Fibroblast of pulmonary artery (primary cell): ENCODE measurements at regions not wholly inside any gene's neighbourhood (a gene's known extent, or its start where the extent isn't known, plus 50 kb on each side); places are given as distances from the start of the nearest gene placed in this dataset.

Source experiments
- DNase-seq: peaks from one replicate; pipeline ENCODE4 v3.0.0-alpha.2; 2010; ENCODE audit warnings: low read depth
- H3K4me3 ChIP-seq: replicated peaks from 2 replicates; pipeline ENCODE4 v1.5.1; 2011; ENCODE audit warnings: low read depth, mild to moderate bottlenecking, control low read depth, low read length, moderate library complexity
- CTCF ChIP-seq: IDR thresholded peaks from 2 replicates; pipeline ENCODE4 v1.5.1; 2011; ENCODE audit warnings: mild to moderate bottlenecking, control low read depth, low read length, inconsistent platforms; ENCODE audit errors: missing control alignments

DNA sequence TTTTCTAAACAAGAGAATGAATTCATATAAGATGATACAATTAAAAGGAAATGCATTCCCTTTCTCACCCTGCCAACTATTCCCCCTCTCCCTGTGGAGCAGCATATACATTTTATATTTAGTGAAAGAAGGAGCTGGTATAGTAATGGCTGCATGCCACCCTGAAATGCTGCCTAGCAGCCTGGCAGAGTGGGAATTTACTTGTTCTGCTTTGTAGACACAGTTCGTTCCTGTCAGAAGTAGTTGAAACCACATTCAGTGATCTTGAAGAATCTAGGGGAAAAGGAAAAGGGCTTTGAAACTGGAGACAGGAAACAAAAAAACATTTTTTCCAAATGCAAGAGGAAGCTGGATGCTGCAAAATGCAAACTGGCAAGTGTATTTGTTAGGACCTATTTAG lies 176.0 kb upstream of the PLEKHA5 start:
- no peak overlapping the region for H3K4me3 ChIP-seq
- TF ChIP-seq CTCF = no peak

GRCh38 chr12:18955594-18955993 lies 173.9 kb upstream of the PLEKHA5 start:
- H3K4me3 ChIP-seq = no peak overlapping the region
- TF ChIP-seq CTCF = no peak
- DNase-seq = peak; percentile 18

More for the DNA sequence above, 176.0 kb upstream of the PLEKHA5 start:
- DNase-seq = no peak

- no peak overlapping the region for H3K4me3 ChIP-seq
- no peak for TF ChIP-seq CTCF
- DNase-seq = no peak
These were observed 164.3 kb upstream of the PLEKHA5 start for GRCh38 chr12:18965203-18965602.

GRCh38 chr12:18966954-18967353 lies 162.6 kb upstream of the PLEKHA5 start:
- no peak overlapping the region for H3K4me3 ChIP-seq
- no peak for DNase-seq
- no peak for TF ChIP-seq CTCF

DNA sequence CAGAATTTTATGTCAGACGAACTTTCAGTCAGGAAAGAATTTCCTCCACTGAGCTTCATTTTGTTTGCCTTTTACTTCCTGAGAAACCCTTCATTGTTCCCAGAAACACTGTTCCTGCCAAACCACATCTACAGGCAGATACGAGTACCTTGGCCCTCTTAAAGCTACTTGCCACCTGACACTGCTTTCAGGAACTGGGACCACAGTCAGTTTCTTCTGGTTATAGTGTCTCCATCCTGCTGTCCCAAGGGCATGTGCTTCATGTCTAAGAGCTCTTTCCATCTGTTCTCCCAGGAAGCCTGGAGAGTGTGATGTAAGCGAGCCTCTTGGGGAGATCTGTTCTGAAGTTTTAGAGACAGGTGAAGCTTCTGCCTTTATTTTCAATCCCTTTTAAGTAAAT lies 161.7 kb upstream of the PLEKHA5 start:
- no peak for TF ChIP-seq CTCF
- no peak overlapping the region for H3K4me3 ChIP-seq
- DNase-seq = peak; percentile 16

- H3K4me3 ChIP-seq = no peak overlapping the region
- no peak for DNase-seq
- no peak for TF ChIP-seq CTCF
These were observed 160.0 kb upstream of the PLEKHA5 start for GRCh38 chr12:18969512-18969911.

- H3K4me3 ChIP-seq = no peak overlapping the region
- no peak for TF ChIP-seq CTCF
- DNase-seq = no peak
These were observed 158.9 kb upstream of the PLEKHA5 start for GRCh38 chr12:18970603-18971002.
